ENCODE measurements at regions not wholly inside any gene's neighbourhood (a gene's known extent, or its start where the extent isn't known, plus 50 kb on each side); places are given as distances from the start of the nearest gene placed in this dataset.
"Not testable (repeated sequence)": the region's sequence is repeated elsewhere in the genome, so short reads cannot be mapped to it uniquely, and the experiment has no call there.

DNA sequence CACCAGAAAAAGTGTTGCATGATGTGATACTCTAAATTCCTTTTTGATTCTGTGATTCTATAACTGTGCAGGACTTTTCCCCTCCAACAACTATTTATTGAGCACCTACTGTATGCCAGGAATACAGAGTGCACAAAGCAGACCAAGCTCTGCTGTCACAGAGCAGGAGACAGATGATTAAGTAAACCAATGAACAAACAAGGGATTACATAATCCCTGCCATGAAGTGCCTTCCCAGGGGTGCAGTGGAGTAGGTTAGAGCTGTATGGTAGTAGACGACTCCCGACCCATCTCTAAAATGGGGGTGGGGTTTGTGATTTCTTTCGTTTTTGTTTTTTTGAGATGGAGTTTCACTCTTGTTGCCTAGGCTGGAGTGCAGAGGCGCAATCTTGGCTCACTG is 213.9 kb downstream of the TBX5 start:
- no peak for DNase-seq

- no peak for DNase-seq
These were observed 214.4 kb downstream of the TBX5 start for GRCh38 chr12:114191581-114191980.

- no peak for DNase-seq
These were observed 215.0 kb downstream of the TBX5 start for GRCh38 chr12:114190971-114191370.

DNA sequence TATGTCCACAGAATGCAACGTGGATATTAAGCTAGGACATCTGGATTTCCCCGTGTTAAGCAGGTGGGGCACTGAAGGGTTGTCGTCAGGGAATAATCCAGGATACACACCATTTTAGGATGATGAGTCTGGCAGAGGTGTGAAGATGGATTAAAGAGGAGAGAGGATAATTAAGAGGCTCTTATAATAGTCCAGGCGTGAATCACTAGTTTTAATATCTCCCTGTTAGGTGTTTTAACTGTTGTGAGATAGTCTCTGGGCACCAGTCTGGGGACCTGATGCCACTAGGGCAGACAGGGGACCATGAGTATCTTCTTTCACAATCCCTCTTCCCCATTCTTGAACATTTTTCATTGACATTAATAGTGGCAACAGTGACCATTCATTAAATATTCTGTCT is 216.7 kb downstream of the TBX5 start:
- no peak for DNase-seq

GRCh38 chr12:114186241-114187002 is 219.5 kb downstream of the TBX5 start:
- DNase-seq = no peak

DNA sequence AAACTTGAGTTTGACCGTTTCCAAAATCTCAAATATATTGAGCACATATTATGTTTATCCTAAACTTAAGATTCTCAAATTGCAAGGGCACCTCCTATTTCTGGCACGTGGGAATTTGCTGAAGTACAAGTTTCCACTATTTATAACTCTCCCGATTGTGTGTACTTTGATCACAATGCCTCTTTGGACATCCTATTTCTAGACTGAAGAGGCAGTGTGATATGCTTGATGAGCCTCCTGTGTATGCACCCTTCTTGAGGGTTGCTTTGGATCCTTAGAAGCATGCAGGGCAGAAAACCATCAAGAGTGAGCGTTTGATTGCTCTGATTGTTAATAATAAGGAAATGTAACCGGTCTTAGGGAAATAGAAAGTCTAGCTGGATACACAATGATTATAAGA is 218.9 kb upstream of the RBM19 start:
- no peak for DNase-seq

GRCh38 chr12:114174326-114174725 is 208.2 kb upstream of the RBM19 start:
- DNase-seq = peak; percentile 11

- DNase-seq = no peak
These were observed 206.0 kb upstream of the RBM19 start for GRCh38 chr12:114172135-114172534.

DNA sequence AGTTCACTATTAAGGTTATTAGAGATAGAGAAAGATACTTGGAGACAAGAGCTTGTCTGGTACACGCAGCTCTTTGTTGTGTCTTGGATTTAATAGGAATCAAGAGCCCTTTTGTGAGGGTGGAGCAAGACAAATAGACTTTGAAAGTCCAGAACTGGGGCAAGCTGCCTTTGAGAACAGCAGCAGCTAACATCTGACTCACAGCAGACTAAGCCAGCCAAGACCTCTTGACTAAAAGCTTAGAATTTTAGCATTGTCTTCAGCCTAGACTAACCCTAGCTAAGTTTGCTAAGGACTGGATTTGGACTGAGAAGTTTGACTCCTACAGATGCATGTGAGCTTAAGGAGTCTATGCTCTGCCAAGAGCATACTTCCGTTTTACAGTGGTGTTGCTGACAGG is 201.9 kb upstream of the RBM19 start:
- no peak for DNase-seq

DNA sequence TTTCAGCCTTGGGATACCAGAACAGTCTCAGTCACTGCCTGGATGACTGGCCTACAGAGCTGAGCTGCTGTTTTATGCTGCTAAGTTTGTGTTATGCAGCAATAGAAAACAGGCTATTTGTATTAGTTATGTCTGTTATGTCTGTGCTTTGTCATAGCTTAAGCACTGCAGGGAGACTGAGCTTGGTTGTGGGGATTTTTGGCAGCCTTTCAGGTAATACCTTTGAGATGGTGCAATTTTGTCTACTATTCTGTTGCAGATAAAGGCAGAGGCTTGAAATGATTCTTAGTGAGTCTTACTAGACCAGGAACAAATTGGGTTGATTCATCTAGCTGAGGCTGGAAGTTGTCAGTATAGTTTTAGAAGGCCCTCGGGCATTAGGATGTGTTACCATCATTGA is 201.3 kb upstream of the RBM19 start:
- DNase-seq = no peak

DNA sequence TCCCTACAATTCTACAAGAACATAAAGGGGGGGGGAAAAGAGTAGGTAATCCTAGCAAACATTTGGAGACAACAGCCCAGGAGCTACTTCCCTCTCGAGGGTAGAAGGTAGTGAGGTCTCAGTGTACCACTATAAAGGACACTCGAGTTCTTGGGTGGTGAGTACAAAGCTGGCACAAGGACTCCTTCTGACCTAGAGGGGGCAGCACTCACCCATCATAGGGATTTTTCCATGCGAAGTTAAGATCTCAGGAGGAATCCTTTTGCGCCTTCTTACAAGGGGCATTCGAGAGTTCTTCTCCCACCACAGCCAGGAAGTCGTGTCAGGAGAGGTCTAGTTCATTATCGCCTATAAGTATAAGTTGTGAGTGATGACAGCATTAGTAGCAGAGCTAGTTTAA is 200.2 kb upstream of the RBM19 start:
- peak; percentile 25 for DNase-seq

GRCh38 chr12:114165921-114166320 is 199.8 kb upstream of the RBM19 start:
- no peak for DNase-seq

DNA sequence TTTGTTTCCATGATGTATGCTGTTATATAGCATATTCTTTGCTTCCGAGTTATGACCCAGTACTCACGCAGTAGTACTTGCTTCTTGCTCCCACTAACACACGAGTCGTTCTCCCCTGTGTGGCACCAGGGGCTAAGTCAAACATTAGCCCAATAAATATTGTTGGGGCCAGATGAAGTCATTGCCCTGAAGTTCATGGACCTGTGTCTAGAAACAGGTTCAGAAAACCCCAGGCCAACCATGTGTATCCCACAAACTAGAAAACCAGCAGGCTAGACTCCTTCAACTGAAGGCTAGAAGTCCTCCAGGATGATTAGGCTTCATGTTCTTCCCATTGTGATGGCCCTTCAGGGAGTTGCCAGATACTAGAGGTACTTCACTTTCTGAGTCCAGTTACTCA is 198.2 kb upstream of the RBM19 start:
- no peak for DNase-seq

- no peak for DNase-seq
These were observed 197.6 kb upstream of the RBM19 start for GRCh38 chr12:114163771-114164170.

DNA sequence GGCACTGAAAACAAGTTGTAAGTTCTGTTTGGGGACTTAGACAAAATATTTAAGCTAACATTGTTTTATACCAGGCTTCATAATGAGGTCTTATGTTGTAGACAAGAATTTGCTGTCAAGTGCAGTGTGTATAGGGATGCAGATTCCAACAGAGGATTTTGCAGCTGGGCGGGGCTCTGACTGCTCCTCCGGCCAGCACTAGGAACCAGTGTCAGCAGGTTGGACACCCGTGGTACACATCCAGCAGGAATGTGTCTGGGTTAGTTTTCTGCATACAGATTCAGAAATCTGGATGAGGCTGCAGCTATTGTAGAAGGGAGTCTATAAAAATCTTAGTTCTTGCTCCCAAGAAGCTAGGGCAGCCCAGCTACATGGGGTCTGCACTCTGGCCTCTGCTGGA is 194.3 kb upstream of the RBM19 start:
- DNase-seq = no peak

DNA sequence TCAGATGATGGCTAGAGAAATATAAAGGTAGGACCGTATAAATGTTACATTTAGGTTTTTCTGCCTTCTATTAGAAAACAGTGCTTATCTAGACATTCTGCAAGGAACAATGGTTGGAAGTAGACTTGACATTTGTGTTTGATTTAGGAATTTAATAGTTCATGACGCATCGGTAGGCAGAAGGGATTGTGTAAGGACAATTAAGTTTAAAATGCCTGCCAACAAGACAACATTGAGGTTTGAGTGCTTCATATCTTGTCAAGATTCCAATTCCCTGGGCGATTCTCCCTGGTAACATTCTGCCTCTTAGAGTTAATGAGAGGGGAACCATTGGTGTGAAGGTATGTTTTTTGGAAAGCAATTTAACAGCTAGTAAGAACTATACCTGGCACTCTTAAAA is 186.8 kb upstream of the RBM19 start:
- no peak for DNase-seq

GRCh38 chr12:114152066-114152465 is 185.9 kb upstream of the RBM19 start:
- DNase-seq = no peak

DNA sequence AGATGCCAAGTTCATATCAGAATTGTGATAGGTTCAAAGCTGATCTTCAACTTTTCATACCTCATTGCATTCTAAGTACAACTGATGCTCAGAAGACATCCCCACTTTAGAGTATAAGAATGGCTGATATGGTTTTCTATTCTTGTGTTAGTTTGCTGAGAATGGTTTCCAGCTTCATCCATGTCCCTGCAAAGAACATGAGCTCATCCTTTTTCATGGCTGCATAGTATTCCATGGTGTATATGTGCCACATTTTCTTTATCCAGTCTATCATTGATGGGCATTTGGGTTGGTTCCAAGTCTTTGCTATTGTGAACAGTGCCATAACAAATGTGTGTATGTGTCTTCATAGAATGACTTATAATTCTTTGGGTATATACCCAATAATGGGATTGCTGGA is 184.5 kb upstream of the RBM19 start:
- not testable (repeated sequence) for DNase-seq

- no peak for DNase-seq
These were observed 175.9 kb upstream of the RBM19 start for GRCh38 chr12:114141921-114142564.

DNA sequence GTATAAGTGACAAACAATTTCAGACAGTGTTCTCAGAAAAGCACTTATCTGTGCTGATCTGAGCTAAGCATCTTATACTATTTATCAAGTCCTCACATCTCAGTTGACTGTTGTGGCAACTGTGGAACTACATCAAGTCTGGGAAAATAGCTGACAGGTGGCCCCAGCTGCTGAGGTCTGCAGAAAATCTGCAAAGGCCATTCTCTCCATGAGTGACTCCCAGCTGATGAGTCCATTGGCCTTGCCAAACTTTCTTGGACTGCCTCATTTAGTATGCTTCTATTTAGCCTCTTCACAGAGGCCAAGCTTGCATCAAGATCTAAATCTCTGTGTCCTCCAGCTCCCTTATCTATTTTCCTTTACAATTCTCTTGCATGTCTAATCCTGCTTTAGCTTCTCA is 174.5 kb upstream of the RBM19 start:
- DNase-seq = no peak

GRCh38 chr12:114136631-114137030 is 170.5 kb upstream of the RBM19 start:
- DNase-seq = no peak

GRCh38 chr12:114134922-114135321 is 168.8 kb upstream of the RBM19 start:
- no peak for DNase-seq

DNA sequence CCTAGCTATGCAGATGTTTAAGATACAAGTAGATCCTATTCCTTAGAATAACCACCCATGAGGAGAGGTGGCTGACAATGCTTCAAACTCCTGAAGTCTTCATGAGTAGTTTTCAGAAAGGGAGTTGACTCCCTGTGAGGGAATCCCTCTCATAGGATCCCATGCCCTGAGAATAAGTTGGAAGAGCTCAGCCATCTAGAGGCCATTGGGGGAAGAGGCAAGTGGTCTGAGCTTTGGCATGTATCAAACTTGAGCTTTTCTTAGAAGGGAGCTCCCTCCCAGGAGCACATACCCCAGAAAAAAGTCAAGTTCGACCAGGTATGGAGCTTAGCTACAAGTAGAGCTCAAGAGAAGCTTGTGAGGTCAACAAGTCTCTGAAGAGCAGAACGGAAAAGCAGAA is 165.7 kb upstream of the RBM19 start:
- no peak for DNase-seq

DNA sequence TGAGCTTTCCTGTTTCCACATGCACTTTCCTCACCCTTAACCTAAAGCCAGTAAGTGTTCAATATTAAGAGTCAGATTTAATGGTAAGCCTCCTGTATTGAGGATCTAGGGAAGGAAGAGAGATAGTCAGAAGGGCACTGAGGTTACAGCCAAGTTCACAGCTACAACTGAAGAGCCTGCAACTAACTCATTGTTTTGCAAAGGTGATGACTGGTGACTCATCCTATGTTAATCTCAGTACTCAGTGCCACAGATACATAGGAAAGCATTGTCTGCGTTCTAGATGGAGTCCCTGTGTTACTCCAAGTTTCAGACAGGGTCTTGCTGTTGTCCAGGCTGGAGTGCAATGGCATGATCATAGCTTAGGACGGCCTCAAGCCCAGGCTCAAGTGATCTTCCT is 157.0 kb upstream of the RBM19 start:
- no peak for DNase-seq

- no peak for DNase-seq
These were observed 155.9 kb upstream of the RBM19 start for GRCh38 chr12:114122016-114122415.
